GM06990 (cell line): ENCODE measurements at regions not wholly inside any gene's neighbourhood (a gene's known extent, or its start where the extent isn't known, plus 50 kb on each side); places are given as distances from the start of the nearest gene placed in this dataset.

Experiments
- DNase-seq: peaks from one replicate; pipeline ENCODE4 v3.0.0-alpha.2; 2011; ENCODE audit not compliant: insufficient read length; ENCODE audit errors: extremely low read depth
- H3K27me3 ChIP-seq: replicated peaks from 2 replicates; pipeline ENCODE4 v1.6.0; 2011; ENCODE audit warnings: low read length; ENCODE audit not compliant: control insufficient read depth, insufficient read depth
- H3K36me3 ChIP-seq: 2 replicates; pipeline ENCODE4 v1.5.1; 2011; ENCODE audit warnings: low read length; ENCODE audit not compliant: control insufficient read depth, insufficient read depth
- H3K4me3 ChIP-seq: replicated peaks from 2 replicates; pipeline ENCODE4 v1.5.1; 2011; ENCODE audit warnings: low read depth, mild to moderate bottlenecking, control low read depth, low read length
- TF ChIP-seq, protein P1 (sequence below): IDR thresholded peaks from 2 replicates; pipeline ENCODE4 v1.5.1; 2011; ENCODE audit warnings: low read length, control low read depth, mild to moderate bottlenecking, inconsistent platforms; ENCODE audit not compliant: insufficient read depth, poor library complexity, severe bottlenecking

DNA sequence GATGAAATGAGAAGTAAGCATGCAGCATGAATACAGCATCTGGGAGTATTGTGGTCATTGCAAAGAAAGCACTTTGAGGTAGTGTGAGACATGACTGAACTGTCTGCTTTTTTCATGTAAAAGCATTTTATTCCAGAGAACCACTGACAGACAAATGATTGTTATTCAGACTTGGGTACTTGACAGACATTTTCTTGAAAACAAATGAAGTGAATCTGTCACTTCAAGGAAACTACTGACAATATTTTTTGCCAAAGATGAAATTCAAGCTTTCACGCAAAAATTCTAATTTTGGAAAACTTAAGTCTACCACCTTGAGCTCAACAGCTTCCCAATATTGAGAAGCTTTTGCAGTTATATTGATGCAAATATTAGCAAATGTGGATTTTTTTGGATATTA lies 255.7 kb downstream of the ARL6IP6 start:
- TF ChIP-seq, protein P1, sequence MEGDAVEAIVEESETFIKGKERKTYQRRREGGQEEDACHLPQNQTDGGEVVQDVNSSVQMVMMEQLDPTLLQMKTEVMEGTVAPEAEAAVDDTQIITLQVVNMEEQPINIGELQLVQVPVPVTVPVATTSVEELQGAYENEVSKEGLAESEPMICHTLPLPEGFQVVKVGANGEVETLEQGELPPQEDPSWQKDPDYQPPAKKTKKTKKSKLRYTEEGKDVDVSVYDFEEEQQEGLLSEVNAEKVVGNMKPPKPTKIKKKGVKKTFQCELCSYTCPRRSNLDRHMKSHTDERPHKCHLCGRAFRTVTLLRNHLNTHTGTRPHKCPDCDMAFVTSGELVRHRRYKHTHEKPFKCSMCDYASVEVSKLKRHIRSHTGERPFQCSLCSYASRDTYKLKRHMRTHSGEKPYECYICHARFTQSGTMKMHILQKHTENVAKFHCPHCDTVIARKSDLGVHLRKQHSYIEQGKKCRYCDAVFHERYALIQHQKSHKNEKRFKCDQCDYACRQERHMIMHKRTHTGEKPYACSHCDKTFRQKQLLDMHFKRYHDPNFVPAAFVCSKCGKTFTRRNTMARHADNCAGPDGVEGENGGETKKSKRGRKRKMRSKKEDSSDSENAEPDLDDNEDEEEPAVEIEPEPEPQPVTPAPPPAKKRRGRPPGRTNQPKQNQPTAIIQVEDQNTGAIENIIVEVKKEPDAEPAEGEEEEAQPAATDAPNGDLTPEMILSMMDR: no peak
- no peaks in the 10 kb centered on the region for H3K27me3 ChIP-seq
- H3K36me3 ChIP-seq: no peaks in the 10 kb centered on the region
- no peak for DNase-seq
- H3K4me3 ChIP-seq: no peak overlapping the region

DNA sequence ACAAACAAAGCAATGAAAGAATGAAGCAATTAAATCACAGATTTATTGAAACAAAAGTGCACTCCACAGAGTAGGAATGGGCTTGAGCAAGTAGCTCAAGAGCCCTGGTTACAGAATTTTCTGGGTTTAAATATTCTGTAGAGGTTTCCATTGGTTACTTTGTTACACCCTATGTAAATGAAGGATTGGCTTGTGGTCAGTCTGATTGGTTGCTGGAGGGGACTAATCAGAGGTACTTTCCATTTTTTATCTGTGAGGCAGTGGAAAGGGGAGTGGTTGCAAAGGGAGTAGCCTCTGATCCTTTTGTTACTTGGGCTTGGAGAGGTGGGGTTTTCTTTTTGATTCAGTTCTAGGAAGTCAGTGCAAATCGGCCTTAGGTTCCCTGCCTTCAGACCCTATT lies 253.3 kb downstream of the ARL6IP6 start:
- DNase-seq: no peak
- TF ChIP-seq, protein P1: no peak
- Histone ChIP-seq H3K36me3 (no peaks in the 10 kb centered on the region), H3K27me3 (no peaks in the 10 kb centered on the region), H3K4me3 (no peak overlapping the region)

DNA sequence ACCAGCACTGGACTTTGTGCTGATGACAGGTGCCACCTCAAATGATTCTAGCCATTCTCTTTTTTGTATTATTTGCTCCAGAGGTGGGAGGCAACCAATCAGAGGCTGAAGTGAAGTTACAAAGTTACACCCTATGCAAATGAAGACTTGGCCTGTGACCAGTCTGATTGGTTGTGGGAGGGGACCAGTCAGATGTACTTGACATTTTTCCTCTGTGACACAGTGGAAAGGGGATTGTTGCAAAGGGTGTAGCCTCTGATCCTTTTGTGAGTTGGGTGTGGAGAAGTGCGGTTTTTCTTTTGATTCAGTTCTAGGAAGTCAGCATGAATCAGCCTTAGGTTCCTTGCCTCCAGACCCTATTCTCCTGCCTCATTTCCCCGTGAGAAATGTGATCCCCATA lies 244.0 kb downstream of the ARL6IP6 start:
- Histone ChIP-seq H3K36me3 (no peaks in the 10 kb centered on the region), H3K4me3 (no peak overlapping the region), H3K27me3 (no peaks in the 10 kb centered on the region)
- TF ChIP-seq, protein P1: no peak
- DNase-seq: no peak

DNA sequence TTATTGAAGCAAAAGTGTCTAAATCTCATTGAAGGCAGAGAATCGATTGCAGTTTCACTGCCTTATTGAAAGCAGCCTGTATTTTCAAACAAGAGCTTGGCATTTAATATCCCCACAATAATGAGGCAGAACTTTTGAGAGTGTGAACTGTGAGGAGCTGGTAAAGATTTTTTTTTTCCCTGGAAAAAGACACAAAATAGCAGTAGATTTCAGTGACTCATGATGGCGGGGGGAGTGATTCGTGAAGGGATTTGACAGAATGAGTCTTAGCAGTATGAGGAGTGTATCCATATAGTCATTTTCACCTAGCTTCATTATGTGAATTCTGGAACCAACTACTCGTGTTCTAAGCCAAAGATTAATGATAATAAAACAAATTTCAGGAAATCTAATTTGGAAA lies 242.9 kb downstream of the ARL6IP6 start:
- Histone ChIP-seq H3K36me3 (no peaks in the 10 kb centered on the region), H3K27me3 (no peaks in the 10 kb centered on the region), H3K4me3 (no peak overlapping the region)
- TF ChIP-seq, protein P1: no peak
- no peak for DNase-seq

DNA sequence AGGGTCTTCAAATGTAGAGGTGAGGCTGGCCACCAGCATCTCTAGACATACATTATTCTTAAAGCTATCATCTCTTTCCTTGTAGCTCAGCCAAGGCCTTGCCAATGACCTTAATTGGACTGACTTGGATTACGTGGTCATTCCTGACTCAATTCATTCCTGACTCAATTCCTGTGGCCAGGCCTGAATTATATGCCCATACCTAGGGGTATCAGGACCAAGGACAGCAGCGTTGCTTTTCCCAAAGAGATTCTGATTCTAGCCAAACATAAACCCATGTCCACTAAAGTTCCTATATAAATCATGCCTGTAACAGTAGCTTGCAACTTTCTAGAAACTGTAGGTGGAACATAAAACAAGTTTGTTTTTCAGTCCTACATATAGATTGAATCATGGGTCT lies 231.7 kb downstream of the ARL6IP6 start:
- no peak for DNase-seq
- no peaks in the 10 kb centered on the region for H3K36me3 ChIP-seq
- no peak overlapping the region for H3K4me3 ChIP-seq
- TF ChIP-seq, protein P1: no peak
- H3K27me3 ChIP-seq: no peaks in the 10 kb centered on the region

DNA sequence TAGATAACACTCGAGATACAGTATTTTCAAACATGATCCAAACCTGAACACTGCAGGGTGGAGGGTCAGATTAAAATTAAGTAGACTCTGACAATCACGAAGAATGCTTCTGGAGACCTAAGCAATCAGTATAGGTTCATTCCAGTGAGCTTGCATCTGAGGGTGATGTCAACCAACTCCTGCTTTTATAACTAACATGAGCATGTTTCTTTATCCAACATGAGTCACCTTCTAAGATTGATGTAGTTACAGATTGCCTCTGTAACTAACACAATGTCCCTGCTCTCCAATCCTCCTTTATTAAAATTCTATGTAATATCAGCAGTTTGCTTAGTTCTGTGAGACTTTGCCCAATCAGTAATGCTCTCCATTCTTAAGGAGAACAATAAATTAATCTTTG lies 225.7 kb downstream of the ARL6IP6 start:
- no peaks in the 10 kb centered on the region; the same call in 1 of the 2 replicates for H3K27me3 ChIP-seq
- H3K36me3 ChIP-seq: no peaks in the 10 kb centered on the region
- TF ChIP-seq, protein P1: no peak
- no peak for DNase-seq
- no peak overlapping the region for H3K4me3 ChIP-seq
